ENCODE measurements at regions not wholly inside any gene's neighbourhood (a gene's known extent, or its start where the extent isn't known, plus 50 kb on each side); places are given as distances from the start of the nearest gene placed in this dataset.

GRCh38 chr1:55654171-55654570, 439.0 kb upstream of the USP24 start:
- no peaks in the 10 kb centered on the region for H3K36me3 Mint-ChIP-seq (ENCODE audit: low read depth, unreplicated experiment)
- no peaks in the 10 kb centered on the region for H3K9me3 Mint-ChIP-seq (ENCODE audit: unreplicated experiment)
- H3K27ac Mint-ChIP-seq (ENCODE audit: unreplicated experiment) = no peak overlapping the region
- no peak for TF ChIP-seq CTCF (IDR thresholded peaks at IDR 0.05; ENCODE audit: unreplicated experiment)
- H3K4me3 Mint-ChIP-seq (ENCODE audit: unreplicated experiment) = no peak overlapping the region
- H3K27me3 Mint-ChIP-seq (ENCODE audit: unreplicated experiment) = no peaks in the 10 kb centered on the region
- H3K4me1 Mint-ChIP-seq (ENCODE audit: unreplicated experiment) = peaks cover 4% of the 10 kb centered on the region
- no peak for DNase-seq (ENCODE audit: low spot score)

- Mint-ChIP-seq H3K4me3 (ENCODE audit: unreplicated experiment) (no peak overlapping the region), H3K4me1 (ENCODE audit: unreplicated experiment) (no peaks in the 10 kb centered on the region), H3K36me3 (ENCODE audit: low read depth, unreplicated experiment) (no peaks in the 10 kb centered on the region), H3K27ac (ENCODE audit: unreplicated experiment) (no peak overlapping the region), H3K9me3 (ENCODE audit: unreplicated experiment) (no peaks in the 10 kb centered on the region), H3K27me3 (ENCODE audit: unreplicated experiment) (no peaks in the 10 kb centered on the region)
- TF ChIP-seq CTCF (IDR thresholded peaks at IDR 0.05; ENCODE audit: unreplicated experiment) = no peak
- no peak for DNase-seq (ENCODE audit: low spot score)
Observed at GRCh38 chr1:55650444-55650843, 435.3 kb upstream of the USP24 start.

DNA sequence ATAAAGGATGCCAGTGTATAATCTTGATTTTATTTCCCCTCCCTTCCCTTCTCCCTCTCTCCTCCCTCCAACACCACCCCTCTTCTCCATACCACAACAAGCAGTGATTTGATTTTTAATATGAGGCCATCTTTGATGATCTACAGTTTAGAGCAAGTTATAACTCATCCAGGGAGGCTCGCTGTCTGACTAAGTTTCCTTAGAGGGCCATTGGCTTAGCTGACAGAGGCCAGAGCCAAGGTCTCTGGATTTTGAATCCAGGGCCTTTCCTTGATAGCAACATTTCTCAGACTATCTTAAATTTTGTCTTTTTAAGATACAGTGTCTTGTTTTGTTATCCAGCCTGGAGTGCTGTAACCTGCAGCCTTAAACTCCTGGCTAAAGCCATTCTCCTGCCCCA, 431.0 kb upstream of the USP24 start:
- no peaks in the 10 kb centered on the region for H3K9me3 Mint-ChIP-seq (ENCODE audit: unreplicated experiment)
- H3K27me3 Mint-ChIP-seq (ENCODE audit: unreplicated experiment) = no peaks in the 10 kb centered on the region
- DNase-seq (ENCODE audit: low spot score) = no peak
- H3K36me3 Mint-ChIP-seq (ENCODE audit: low read depth, unreplicated experiment) = no peaks in the 10 kb centered on the region
- TF ChIP-seq CTCF (IDR thresholded peaks at IDR 0.05; ENCODE audit: unreplicated experiment) = no peak
- no peak overlapping the region for H3K4me3 Mint-ChIP-seq (ENCODE audit: unreplicated experiment)
- no peaks in the 10 kb centered on the region for H3K4me1 Mint-ChIP-seq (ENCODE audit: unreplicated experiment)
- no peak overlapping the region for H3K27ac Mint-ChIP-seq (ENCODE audit: unreplicated experiment)

DNA sequence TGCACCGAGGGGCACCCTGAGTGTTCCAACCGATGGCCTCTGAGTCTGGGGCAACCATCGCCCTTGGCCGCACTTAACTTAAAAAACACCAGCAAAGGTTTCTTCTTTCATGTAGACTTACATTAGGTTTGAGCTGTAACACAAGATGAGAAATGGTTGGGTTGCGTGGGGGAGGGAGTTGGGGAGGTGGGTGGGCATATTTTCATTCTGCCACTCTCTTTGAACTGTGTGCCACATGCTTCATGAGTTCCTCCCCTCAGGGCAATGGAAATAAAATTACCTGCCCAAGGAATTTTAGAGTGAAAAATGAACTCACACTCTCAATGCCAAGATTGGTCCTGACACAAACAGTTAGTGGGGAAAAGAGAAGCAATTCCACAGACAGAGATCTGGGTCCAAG, 430.1 kb upstream of the USP24 start:
- TF ChIP-seq CTCF (IDR thresholded peaks at IDR 0.05; ENCODE audit: unreplicated experiment) = no peak
- Mint-ChIP-seq H3K9me3 (ENCODE audit: unreplicated experiment) (no peaks in the 10 kb centered on the region), H3K4me3 (ENCODE audit: unreplicated experiment) (no peak overlapping the region), H3K4me1 (ENCODE audit: unreplicated experiment) (no peaks in the 10 kb centered on the region), H3K27me3 (ENCODE audit: unreplicated experiment) (no peaks in the 10 kb centered on the region), H3K36me3 (ENCODE audit: low read depth, unreplicated experiment) (no peaks in the 10 kb centered on the region), H3K27ac (ENCODE audit: unreplicated experiment) (no peak overlapping the region)
- DNase-seq (ENCODE audit: low spot score) = no peak

GRCh38 chr1:55641947-55642346, 426.8 kb upstream of the USP24 start:
- Mint-ChIP-seq H3K9me3 (ENCODE audit: unreplicated experiment) (no peaks in the 10 kb centered on the region), H3K4me3 (ENCODE audit: unreplicated experiment) (no peak overlapping the region), H3K4me1 (ENCODE audit: unreplicated experiment) (peaks cover 2% of the 10 kb centered on the region), H3K27ac (ENCODE audit: unreplicated experiment) (no peak overlapping the region), H3K27me3 (ENCODE audit: unreplicated experiment) (peaks cover 1% of the 10 kb centered on the region), H3K36me3 (ENCODE audit: low read depth, unreplicated experiment) (no peaks in the 10 kb centered on the region)
- no peak for DNase-seq (ENCODE audit: low spot score)
- TF ChIP-seq CTCF (IDR thresholded peaks at IDR 0.05; ENCODE audit: unreplicated experiment) = no peak

Data from endothelial cell (in vitro differentiated cells).